GM12872 (cell line): ENCODE measurements at regions not wholly inside any gene's neighbourhood (a gene's known extent, or its start where the extent isn't known, plus 50 kb on each side); places are given as distances from the start of the nearest gene placed in this dataset.

Experiments
- CTCF ChIP-seq: IDR thresholded peaks from 3 replicates; pipeline ENCODE4 v1.5.1; 2011; ENCODE audit warnings: low read depth, mild to moderate bottlenecking, low read length, moderate library complexity; ENCODE audit not compliant: insufficient read depth

- TF ChIP-seq CTCF, result no peak
These were observed 1265.4 kb upstream of the ADGRB3 start for GRCh38 chr6:67369679-67370078.

DNA sequence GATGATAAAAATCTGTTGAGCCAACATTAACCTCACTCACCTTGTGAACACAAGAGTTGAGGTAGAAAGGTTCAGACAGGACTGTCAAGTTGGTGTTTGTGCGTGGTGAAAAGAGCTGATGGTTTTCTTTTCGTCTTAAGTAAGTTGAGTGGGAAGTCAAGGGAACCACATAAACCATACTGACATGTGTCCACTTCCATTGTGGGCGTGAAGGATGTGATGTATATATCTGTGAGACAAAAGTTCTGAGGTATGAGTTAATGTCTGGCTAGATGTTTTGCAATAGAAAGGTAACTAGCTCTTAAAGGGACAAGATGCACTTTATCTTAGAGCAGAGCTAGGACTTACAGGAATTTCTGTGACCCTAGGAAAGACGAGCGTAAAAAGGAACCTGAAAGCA is 1272.1 kb upstream of the ADGRB3 start:
- TF ChIP-seq CTCF, result no peak

DNA sequence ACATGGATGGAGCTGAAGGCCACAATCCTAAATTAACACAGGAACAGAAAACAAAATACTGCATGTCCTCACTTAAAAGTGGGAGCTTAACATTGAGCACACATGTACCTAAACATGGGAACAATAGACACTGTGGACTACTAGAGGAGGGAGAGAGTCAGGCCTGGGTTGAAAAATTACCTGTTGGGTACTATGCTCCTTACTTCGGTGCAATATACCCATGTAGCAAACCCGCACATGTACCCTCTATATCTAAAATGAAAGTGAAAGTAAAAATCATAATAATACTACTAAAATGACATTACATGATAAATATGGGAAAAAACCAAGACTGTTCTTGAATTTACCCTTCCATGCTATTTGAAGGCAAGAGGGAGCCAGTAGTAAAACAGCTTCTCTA is 1273.8 kb upstream of the ADGRB3 start:
- no peak for TF ChIP-seq CTCF

GRCh38 chr6:67358241-67358640 is 1276.8 kb upstream of the ADGRB3 start:
- no peak for TF ChIP-seq CTCF

DNA sequence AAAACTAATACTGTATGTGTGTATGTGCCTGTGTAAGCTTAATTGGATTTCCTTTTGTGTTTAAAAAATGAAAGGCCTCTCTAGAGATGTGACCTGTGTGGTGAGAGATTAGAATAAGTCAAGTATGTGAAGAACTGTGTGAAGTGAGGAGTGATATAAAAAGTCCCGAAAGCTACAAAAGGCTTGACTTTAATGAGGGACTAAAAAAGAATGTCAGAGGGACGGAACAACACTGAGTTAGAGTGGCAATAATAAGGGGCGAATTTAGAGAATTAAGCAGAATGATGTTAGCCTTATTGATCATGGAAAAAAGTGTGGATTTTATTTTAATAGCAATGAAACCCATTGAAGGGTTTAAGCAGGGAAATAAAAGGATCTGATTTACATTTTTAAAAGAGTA is 1281.2 kb upstream of the ADGRB3 start:
- TF ChIP-seq CTCF, result no peak

- TF ChIP-seq CTCF, result no peak
These were observed 1282.4 kb upstream of the ADGRB3 start for GRCh38 chr6:67352717-67353116.

DNA sequence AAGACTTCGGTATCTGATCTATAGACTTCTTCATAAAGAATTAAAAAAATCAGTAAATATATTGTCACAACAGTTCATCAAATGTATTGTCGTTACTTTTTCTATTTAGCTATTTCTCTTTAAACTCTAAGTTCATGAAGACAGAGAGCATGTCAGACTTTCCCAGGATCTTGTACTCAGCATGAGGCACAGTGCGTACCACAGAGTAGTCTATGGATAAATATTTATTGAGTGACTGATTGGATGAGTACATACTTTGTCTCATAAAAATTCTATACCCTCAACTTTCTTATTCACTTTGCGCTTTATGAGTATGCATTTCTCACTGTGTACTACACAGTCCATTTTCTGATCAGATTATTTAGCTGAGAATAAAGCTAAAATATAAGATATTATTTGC is 1284.4 kb upstream of the ADGRB3 start:
- TF ChIP-seq CTCF, result no peak

DNA sequence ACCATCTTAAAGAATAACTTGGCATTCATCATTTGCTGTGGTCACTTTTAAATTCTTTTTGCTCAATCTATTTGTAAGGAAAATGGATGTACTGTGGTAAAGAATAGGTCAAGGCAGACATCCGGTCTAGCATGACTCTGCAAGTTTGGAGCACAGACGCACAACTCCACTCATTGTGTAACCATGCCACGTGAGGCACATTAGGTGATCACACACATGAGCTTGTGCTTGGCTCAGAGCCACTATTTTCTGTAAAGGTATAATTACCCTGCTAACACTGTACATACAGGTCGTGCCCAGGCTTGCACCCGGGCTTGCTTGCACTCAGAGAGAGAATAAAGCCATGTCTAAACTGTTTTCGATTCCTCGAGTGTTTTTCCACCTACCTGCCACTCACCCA is 1289.1 kb upstream of the ADGRB3 start:
- no peak for TF ChIP-seq CTCF
